ENCODE measurements at regions not wholly inside any gene's neighbourhood (a gene's known extent, or its start where the extent isn't known, plus 50 kb on each side); places are given as distances from the start of the nearest gene placed in this dataset.
"Not testable (repeated sequence)": the region's sequence is repeated elsewhere in the genome, so short reads cannot be mapped to it uniquely, and the experiment has no call there.

DNA sequence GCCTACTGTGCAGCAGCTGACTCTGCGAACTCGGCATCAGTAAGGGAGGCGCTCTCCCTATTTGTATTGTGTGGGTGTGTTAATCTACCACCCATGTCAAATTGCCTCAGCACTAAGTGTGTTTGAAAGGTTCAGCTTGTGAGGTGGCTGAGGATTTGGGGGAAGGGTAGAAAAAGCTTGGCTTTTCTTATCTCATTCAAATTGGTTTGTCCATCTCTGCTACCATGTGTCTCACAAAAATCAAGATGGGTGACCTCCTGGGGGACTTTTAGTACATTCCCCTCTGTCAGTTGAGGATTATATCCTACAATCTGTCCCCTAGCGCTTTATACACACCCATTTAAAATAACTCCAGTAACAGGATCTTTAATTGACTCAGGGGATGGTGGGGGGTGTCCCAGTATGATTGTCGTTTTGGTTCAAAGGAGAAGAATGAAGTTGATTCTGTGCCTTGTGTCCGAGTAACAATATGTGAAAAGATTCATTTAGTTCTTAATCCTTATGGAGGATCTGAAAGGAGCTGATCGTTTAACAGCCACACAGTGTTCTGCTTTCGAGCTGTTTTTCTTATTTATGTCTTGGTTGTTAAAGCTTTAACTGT is 609.6 kb downstream of the PKHD1 start:
- Histone ChIP-seq H3K27ac (ENCODE audit: low read length) (no peak overlapping the region), H3K9me3 (replicated peaks; ENCODE audit: control insufficient read depth, low read depth, low read length) (no peaks in the 10 kb centered on the region), H3K4me3 (ENCODE audit: low read length) (no peak overlapping the region), H3K4me1 (ENCODE audit: control insufficient read depth, insufficient read depth, low read length) (no peaks in the 10 kb centered on the region), H3K27me3 (ENCODE audit: control insufficient read depth, insufficient read depth, low read length) (no peaks in the 10 kb centered on the region), H3K36me3 (ENCODE audit: control insufficient read depth, insufficient read depth, low read length) (no peaks in the 10 kb centered on the region)
- 60% methylated on average over 1 of the region's 8 CpGs for WGBS (ENCODE audit: insufficient coverage)
- DNase-seq, result no peak

DNA sequence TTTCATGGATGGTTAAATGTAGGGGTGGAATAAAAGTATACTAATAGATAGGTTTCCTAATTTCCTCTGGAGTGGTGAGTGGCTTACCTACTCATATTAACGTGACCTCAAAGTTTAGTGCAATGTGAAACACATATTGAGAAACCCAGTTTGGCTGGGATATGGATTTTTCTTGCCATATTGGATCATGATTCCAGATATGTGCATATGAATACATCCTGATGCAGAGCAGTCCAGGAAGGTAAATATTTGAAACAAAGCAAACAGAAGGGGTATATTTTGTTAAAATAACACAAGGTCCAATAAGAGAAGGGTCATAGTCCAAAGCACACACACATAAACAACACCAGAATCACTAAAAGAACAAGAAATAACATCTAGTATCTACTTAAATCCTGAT is 608.1 kb downstream of the PKHD1 start:
- Histone ChIP-seq H3K4me3 (ENCODE audit: low read length) (no peak overlapping the region), H3K9me3 (replicated peaks; ENCODE audit: control insufficient read depth, low read depth, low read length) (no peaks in the 10 kb centered on the region), H3K27ac (ENCODE audit: low read length) (no peak overlapping the region), H3K4me1 (ENCODE audit: control insufficient read depth, insufficient read depth, low read length) (no peaks in the 10 kb centered on the region), H3K27me3 (ENCODE audit: control insufficient read depth, insufficient read depth, low read length) (no peaks in the 10 kb centered on the region), H3K36me3 (ENCODE audit: control insufficient read depth, insufficient read depth, low read length) (no peaks in the 10 kb centered on the region)
- no peak for DNase-seq
- no CpG with 5 or more reads among the region's 1 CpG for WGBS (ENCODE audit: insufficient coverage)

DNA sequence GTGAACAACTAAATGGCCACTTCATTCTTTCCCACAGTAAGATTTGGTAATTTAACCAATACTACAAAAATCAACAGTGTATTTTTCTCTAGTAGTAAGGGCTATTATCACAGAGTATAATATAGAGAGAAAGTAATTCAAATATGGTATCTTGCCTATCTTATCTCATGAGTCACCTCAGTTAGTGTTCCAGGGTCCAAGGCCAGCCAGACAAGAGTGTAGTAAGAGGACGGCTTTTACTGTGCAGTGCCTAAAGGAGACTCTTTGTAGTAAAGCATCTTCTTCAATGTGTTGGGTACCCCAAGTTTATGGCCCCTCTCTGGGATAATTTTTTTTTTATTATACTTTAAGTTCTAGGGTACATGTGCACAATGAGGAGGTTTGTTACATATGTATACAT is 607.4 kb downstream of the PKHD1 start:
- H3K4me3 ChIP-seq (ENCODE audit: low read length), result no peak overlapping the region
- no peaks in the 10 kb centered on the region for H3K9me3 ChIP-seq (replicated peaks; ENCODE audit: control insufficient read depth, low read depth, low read length)
- no peak overlapping the region for H3K27ac ChIP-seq (ENCODE audit: low read length)
- H3K27me3 ChIP-seq (ENCODE audit: control insufficient read depth, insufficient read depth, low read length), result no peaks in the 10 kb centered on the region
- no peaks in the 10 kb centered on the region for H3K36me3 ChIP-seq (ENCODE audit: control insufficient read depth, insufficient read depth, low read length)
- H3K4me1 ChIP-seq (ENCODE audit: control insufficient read depth, insufficient read depth, low read length), result no peaks in the 10 kb centered on the region
- no peak for DNase-seq
- no CpG with 5 or more reads among the region's 1 CpG for WGBS (ENCODE audit: insufficient coverage)

DNA sequence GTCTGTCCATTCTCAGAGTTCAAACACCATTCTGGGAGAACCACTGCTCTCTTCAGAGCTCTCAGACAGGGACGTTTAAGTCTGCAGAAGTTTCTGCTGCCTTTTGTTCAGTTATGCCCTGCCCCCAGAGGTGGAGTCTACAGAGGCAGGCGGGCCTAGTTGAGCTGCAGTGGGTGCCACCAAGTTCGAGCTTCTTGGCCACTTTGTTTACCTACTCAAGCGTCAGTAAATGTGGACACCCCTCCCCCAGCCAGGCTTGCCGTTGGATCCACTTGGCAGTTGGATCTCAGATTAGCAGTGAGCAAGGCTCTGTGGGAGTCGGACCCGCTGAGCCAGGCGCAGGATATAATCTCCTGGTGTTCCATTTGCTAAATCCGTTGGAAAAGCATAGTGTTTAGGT is 601.5 kb downstream of the PKHD1 start:
- H3K36me3 ChIP-seq (ENCODE audit: control insufficient read depth, insufficient read depth, low read length); H3K9me3 ChIP-seq (replicated peaks; ENCODE audit: control insufficient read depth, low read depth, low read length); H3K27ac ChIP-seq (ENCODE audit: low read length); H3K27me3 ChIP-seq (ENCODE audit: control insufficient read depth, insufficient read depth, low read length); H3K4me1 ChIP-seq (ENCODE audit: control insufficient read depth, insufficient read depth, low read length); DNase-seq; H3K4me3 ChIP-seq (ENCODE audit: low read length): not testable (repeated sequence)
- 84% methylated on average over 8 of the region's 9 CpGs for WGBS (ENCODE audit: insufficient coverage)

DNA sequence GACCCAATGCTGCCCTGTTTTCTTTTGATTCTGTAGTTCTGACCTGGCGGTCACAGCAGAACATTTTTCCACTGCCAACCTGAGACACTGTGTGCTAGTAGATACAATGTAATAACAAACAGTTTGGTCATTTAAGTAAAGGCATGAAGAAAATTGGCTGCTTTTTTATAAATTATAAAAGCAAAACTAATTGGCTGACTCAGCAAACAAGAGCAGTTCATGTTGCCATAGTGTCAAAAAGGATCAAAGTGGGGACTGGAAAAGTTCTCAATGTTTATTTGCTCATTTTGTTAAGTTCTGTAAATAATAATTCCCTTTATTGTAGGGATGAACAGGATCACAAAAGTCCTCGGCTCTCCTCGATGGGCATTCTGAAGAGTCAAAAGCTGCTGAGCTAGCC is 599.5 kb downstream of the PKHD1 start:
- no peaks in the 10 kb centered on the region for H3K27me3 ChIP-seq (ENCODE audit: control insufficient read depth, insufficient read depth, low read length)
- H3K36me3 ChIP-seq (ENCODE audit: control insufficient read depth, insufficient read depth, low read length), result no peaks in the 10 kb centered on the region
- peaks cover 2% of the 10 kb centered on the region for H3K9me3 ChIP-seq (replicated peaks; ENCODE audit: control insufficient read depth, low read depth, low read length)
- no CpG with 5 or more reads among the region's 3 CpGs for WGBS (ENCODE audit: insufficient coverage)
- no peaks in the 10 kb centered on the region for H3K4me1 ChIP-seq (ENCODE audit: control insufficient read depth, insufficient read depth, low read length)
- H3K4me3 ChIP-seq (ENCODE audit: low read length), result no peak overlapping the region
- DNase-seq, result no peak
- H3K27ac ChIP-seq (ENCODE audit: low read length), result no peak overlapping the region

DNA sequence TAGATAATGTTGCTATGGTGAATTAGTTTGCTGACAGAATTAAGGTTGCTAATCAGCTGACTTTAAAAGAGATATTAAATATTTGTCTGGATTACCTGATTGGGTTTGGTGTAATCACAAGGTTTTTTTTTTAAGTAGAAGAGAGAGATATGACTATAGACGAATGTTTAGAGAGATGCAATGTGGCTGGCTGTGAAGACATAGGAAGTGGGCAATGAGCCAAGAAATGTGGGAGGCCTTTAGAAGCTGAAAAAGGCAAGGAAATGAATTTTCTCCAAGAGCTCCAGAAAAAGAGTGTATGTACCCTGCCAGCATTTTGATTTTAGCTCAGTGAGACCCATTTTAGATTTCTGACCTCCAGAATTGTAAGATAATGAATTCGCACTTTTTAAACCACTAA is 598.3 kb downstream of the PKHD1 start:
- DNase-seq, result no peak
- Histone ChIP-seq H3K36me3 (ENCODE audit: control insufficient read depth, insufficient read depth, low read length) (no peaks in the 10 kb centered on the region), H3K4me1 (ENCODE audit: control insufficient read depth, insufficient read depth, low read length) (no peaks in the 10 kb centered on the region), H3K9me3 (replicated peaks; ENCODE audit: control insufficient read depth, low read depth, low read length) (peaks cover 2% of the 10 kb centered on the region), H3K27me3 (ENCODE audit: control insufficient read depth, insufficient read depth, low read length) (no peaks in the 10 kb centered on the region), H3K4me3 (ENCODE audit: low read length) (no peak overlapping the region), H3K27ac (ENCODE audit: low read length) (no peak overlapping the region)
- WGBS (ENCODE audit: insufficient coverage), result 40% methylated on average over 1 of the region's 2 CpGs

DNA sequence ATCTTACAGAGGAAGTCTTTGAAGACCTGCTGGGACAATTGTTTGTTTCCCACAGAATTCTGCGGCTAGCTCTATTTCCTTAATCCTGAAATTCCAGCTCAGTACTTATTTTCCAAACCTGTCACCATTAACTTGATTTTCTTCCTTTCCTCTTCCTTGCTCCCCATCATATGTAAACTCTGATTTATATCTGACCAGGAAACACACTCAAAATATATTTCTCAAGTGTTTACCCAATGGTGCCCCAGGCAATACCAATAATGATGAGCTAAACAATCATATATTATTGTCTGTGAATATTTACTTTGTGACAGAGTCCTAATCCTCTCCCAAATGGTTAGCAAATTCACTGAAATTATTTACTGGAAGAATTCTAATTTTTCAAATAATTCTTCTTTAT is 597.3 kb downstream of the PKHD1 start:
- 70% methylated on average over 1 of the region's 1 CpG for WGBS (ENCODE audit: insufficient coverage)
- Histone ChIP-seq H3K9me3 (replicated peaks; ENCODE audit: control insufficient read depth, low read depth, low read length) (peaks cover 2% of the 10 kb centered on the region), H3K4me1 (ENCODE audit: control insufficient read depth, insufficient read depth, low read length) (peaks cover 3% of the 10 kb centered on the region), H3K27me3 (ENCODE audit: control insufficient read depth, insufficient read depth, low read length) (no peaks in the 10 kb centered on the region), H3K27ac (ENCODE audit: low read length) (no peak overlapping the region), H3K36me3 (ENCODE audit: control insufficient read depth, insufficient read depth, low read length) (no peaks in the 10 kb centered on the region), H3K4me3 (ENCODE audit: low read length) (no peak overlapping the region)
- DNase-seq, result no peak

DNA sequence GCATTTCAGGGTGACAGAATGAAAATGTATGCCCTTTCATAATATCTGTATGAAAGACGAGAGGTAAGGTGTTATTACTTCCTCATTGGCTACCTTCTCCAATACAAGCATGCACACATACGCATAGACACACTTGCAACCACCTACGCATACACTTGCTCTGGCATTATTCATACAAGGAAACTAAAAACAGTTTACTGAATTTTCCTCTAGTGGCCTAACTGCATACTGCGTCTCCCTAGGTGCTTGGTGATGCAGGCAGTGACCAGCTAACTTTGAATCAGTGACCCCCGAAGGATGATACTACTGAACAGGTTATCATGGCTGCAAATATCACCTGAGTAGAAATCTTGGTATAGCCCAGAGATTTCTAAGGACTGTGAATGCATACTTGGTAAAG is 593.1 kb downstream of the PKHD1 start:
- Histone ChIP-seq H3K27ac (ENCODE audit: low read length) (no peak overlapping the region), H3K4me3 (ENCODE audit: low read length) (no peak overlapping the region), H3K4me1 (ENCODE audit: control insufficient read depth, insufficient read depth, low read length) (peaks cover 3% of the 10 kb centered on the region), H3K9me3 (replicated peaks; ENCODE audit: control insufficient read depth, low read depth, low read length) (no peaks in the 10 kb centered on the region), H3K36me3 (ENCODE audit: control insufficient read depth, insufficient read depth, low read length) (no peaks in the 10 kb centered on the region), H3K27me3 (ENCODE audit: control insufficient read depth, insufficient read depth, low read length) (no peaks in the 10 kb centered on the region)
- 86% methylated on average over 3 of the region's 5 CpGs for WGBS (ENCODE audit: insufficient coverage)
- DNase-seq, result no peak

DNA sequence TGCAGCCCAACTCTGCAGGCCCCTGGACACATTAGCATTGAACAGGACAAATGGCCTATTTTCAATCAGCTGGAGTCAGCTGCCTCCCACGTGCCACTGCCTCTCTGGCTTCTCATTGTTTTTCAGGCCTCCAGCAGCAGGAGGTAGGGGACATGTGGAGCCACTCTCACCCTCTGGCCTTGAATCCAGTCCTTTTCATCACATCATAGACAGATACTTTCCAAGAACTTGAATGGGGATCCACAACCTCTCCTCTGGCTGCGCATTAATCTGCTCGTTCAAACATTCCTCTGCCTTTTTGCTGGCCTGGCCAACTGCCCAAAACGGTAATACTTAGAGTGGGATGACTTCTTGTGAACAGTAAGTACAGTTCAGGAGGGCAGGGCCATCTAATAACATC is 592.3 kb downstream of the PKHD1 start:
- 20% methylated on average over 3 of the region's 4 CpGs for WGBS (ENCODE audit: insufficient coverage)
- no peak overlapping the region for H3K4me3 ChIP-seq (ENCODE audit: low read length)
- H3K27ac ChIP-seq (ENCODE audit: low read length), result no peak overlapping the region
- no peaks in the 10 kb centered on the region for H3K27me3 ChIP-seq (ENCODE audit: control insufficient read depth, insufficient read depth, low read length)
- H3K36me3 ChIP-seq (ENCODE audit: control insufficient read depth, insufficient read depth, low read length), result no peaks in the 10 kb centered on the region
- peaks cover 3% of the 10 kb centered on the region for H3K4me1 ChIP-seq (ENCODE audit: control insufficient read depth, insufficient read depth, low read length)
- peak; percentile 50 for DNase-seq
- H3K9me3 ChIP-seq (replicated peaks; ENCODE audit: control insufficient read depth, low read depth, low read length), result no peaks in the 10 kb centered on the region

DNA sequence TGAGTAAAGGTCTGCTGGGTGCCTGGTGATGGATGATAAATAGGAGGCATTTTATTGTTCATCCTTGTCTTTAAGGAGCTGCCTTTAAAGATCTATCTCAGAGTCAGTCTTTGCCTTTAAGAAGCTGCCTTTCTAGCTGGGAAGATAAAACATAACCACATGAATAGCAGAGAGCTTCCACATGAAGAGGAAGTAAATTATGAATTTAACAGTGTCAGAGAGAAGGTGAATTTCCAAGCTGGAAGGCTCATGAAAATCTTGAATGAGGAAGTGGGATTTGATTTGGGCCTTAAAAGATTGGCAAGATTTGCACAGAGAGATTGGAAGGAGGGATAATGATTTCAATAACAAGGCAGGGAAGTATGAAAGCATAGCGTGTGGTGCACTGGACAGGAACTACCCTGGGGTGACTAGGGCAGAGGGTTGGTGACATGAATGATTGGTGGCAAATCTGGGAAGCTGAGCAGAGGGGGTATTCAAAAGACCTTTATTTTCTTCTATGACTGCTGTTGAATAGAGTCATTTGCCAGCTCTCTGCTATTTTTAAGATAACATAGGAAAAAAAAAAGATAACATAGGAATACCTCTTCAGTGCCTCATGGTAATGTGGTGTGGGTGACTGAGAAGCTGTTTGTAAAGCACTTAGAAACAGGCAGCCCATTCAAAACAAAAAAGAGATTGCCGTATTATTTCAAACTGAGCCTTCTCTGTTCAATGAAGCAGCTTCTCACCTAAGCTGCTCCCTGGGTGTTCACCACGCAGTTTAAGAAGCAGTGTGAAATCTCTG is 591.6 kb downstream of the PKHD1 start:
- no peak for DNase-seq
- Histone ChIP-seq H3K4me3 (ENCODE audit: low read length) (no peak overlapping the region), H3K36me3 (ENCODE audit: control insufficient read depth, insufficient read depth, low read length) (no peaks in the 10 kb centered on the region), H3K9me3 (replicated peaks; ENCODE audit: control insufficient read depth, low read depth, low read length) (no peaks in the 10 kb centered on the region), H3K27ac (ENCODE audit: low read length) (no peak overlapping the region), H3K4me1 (ENCODE audit: control insufficient read depth, insufficient read depth, low read length) (peaks cover 3% of the 10 kb centered on the region), H3K27me3 (ENCODE audit: control insufficient read depth, insufficient read depth, low read length) (no peaks in the 10 kb centered on the region)
- WGBS (ENCODE audit: insufficient coverage), result 57% methylated on average over 3 of the region's 3 CpGs
